Fibroblast of mammary gland (primary cell): ENCODE measurements at regions not wholly inside any gene's neighbourhood (a gene's known extent, or its start where the extent isn't known, plus 50 kb on each side); places are given as distances from the start of the nearest gene placed in this dataset.

Experiments used
- DNase-seq: peaks from one replicate; pipeline ENCODE4 v3.0.0-alpha.2; 2010; ENCODE audit warnings: low read depth
- H3K4me3 ChIP-seq: 2 replicates; pipeline ENCODE4 v1.5.1; 2011; ENCODE audit warnings: low read depth, mild to moderate bottlenecking, low read length, moderate library complexity; ENCODE audit not compliant: control insufficient read depth
- TF ChIP-seq, protein P1 (sequence below): conservative IDR thresholded peaks from 2 replicates; pipeline ENCODE4 v1.5.1; 2011; ENCODE audit warnings: low read depth, low read length, inconsistent platforms; ENCODE audit not compliant: control insufficient read depth, insufficient read depth

DNA sequence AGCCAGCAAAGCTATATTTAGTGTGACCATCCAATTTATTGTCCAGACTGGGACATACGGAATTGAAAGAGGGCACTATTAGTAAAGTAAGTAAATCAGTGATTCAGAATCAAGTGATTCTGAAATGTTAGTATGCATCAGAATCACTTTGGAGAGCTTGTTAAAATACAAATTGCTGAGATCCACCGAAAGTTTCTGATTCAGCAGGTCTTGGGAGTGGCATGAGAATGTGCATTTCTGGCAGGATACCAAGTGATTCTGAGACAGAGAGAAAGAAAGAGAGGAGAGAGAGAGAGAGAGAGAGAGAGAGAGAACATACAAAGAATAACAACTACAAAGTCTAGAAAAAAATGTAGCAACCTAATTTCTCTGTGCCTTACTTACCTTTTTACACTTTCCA is 65.4 kb upstream of the ASTN2 start:
- no peak overlapping the region for H3K4me3 ChIP-seq
- no peak for DNase-seq
- TF ChIP-seq, protein P1, sequence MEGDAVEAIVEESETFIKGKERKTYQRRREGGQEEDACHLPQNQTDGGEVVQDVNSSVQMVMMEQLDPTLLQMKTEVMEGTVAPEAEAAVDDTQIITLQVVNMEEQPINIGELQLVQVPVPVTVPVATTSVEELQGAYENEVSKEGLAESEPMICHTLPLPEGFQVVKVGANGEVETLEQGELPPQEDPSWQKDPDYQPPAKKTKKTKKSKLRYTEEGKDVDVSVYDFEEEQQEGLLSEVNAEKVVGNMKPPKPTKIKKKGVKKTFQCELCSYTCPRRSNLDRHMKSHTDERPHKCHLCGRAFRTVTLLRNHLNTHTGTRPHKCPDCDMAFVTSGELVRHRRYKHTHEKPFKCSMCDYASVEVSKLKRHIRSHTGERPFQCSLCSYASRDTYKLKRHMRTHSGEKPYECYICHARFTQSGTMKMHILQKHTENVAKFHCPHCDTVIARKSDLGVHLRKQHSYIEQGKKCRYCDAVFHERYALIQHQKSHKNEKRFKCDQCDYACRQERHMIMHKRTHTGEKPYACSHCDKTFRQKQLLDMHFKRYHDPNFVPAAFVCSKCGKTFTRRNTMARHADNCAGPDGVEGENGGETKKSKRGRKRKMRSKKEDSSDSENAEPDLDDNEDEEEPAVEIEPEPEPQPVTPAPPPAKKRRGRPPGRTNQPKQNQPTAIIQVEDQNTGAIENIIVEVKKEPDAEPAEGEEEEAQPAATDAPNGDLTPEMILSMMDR, result no peak

DNA sequence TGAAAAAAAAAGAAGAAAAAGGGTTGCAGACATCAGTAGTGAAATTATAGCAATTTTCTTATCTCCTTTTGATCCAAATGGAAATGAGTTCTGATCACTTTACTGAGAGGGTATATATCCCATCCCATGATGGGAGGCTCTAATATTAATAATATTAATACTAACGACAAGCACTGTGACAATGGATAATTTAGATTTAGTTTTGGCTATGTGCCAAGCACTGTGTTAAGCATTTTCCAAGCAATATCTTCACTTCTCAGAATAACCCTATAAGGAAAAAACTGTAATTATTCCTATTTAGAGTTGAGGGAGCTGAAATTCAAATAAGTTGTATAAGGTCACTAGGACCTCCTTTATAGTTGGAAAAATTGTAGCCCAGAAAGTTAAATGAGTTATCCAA is 58.4 kb upstream of the ASTN2 start:
- H3K4me3 ChIP-seq, result no peak overlapping the region
- TF ChIP-seq, protein P1, result no peak
- DNase-seq, result no peak

DNA sequence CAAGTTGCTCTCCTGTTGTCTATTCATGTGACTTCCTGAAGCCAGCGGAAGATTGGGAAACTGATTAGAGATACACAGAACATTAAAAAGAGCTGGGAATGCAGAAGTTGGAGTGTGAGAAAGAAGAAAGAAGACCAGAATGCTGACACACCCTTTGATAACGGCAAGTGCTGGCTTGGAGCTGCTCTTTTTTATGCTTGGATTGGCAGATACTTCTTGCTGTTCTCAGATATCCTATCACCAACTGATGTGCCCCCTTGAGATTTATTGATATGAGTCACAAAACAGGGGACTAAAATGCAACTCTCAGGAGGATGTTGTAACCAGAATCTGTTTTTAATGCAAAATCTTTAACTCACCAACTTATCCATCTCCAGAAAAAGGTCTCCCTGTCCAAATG is 56.0 kb upstream of the ASTN2 start:
- no peak for DNase-seq
- no peak overlapping the region for H3K4me3 ChIP-seq
- TF ChIP-seq, protein P1, result no peak

DNA sequence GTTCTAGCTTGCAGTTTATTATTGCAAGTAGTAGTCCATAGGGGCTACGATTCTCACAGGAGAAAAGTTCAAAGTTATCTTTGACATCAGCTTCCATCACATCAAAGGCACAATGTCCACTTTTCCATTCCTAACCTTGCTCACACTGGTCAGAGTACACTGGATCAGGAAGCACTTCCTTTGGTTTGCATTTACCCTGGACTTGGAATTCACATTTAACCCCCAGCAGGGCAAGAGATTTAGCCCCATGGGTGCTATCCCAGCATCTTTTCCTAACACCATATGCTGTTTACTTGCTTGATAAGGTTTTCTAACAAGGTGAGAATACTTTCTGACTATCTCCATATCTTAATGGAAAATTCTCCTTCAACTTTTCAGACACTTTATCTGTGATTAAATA is 55.6 kb upstream of the ASTN2 start:
- H3K4me3 ChIP-seq, result no peak overlapping the region
- no peak for DNase-seq
- TF ChIP-seq, protein P1, result no peak

DNA sequence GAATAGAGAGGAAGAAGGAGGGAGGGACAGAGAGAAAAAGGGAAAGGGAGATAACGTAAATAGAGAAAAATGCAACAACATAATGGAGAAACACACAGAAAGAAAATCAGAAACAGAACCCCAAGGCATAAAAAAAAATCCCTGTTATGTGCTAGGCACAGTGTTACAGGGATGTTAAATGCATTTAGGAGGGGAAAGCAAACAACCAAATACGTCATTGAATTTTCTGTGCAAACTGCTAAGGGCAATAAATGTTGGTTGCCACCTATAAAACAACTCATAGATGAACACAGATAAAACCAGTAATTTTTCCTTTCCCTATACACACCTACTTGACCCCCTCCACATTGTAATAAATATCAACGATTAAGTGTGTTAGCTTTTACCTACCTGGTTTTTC is 51.3 kb upstream of the ASTN2 start:
- TF ChIP-seq, protein P1, result no peak
- DNase-seq, result no peak
- H3K4me3 ChIP-seq, result no peak overlapping the region

DNA sequence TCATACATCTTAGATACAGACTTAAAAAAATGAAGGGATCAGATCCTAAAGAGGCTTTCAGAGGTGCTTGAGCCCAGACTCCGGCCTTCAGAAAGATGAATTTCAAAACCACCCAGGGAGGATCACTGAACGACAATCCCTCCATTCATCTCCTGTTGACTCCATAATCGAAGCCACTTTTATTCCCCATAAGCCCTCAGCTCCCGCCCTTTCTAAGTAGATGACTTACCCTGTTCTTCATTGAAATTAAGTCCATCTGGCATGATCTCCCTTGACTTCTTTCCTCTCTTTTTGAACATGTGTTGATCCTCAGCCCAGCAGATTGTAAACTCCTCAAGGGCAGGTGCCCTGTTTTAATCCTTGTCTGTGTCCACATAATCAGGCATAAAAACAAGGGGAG is 50.8 kb upstream of the ASTN2 start:
- no peak for DNase-seq
- TF ChIP-seq, protein P1, result no peak

DNA sequence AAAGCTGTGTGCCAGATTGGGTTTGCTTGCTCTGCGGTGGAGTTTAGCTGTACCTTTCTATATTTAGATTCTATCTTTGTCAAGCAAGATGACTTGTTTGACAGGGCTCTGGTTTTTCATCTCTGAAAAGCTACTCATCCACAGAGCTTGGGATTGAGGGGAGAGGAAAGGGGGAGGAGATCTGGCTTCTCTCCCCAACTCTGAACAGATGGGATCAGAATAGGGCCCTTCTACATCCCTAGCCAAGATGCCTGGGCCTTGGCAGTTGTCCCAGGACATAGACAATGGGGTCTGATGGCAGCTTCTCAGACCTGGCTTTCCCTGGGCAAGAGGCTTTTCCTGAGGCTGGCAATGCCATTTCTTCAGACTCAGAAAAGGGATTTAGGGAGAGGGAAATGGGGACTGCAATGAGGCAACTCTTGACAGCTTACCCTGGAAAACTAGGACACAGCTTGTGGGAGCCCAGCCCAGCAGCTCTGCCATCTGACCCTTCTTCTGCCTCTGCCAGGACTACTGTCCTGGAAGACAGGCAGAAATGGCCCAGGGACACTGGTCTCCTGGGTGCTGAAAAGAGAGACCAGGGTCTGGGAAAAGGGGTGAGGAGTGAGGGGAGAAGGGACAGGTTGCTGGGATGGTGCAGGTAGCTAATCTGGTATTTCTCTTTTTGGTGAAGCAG is 50.2 kb upstream of the ASTN2 start:
- TF ChIP-seq, protein P1, result no peak
- no peak for DNase-seq
- H3K4me3 ChIP-seq, result no peak overlapping the region

More for the DNA sequence above, 50.8 kb upstream of the ASTN2 start:
- no peak overlapping the region for H3K4me3 ChIP-seq
